HepG2 (cell line): ENCODE measurements at regions not wholly inside any gene's neighbourhood (a gene's known extent, or its start where the extent isn't known, plus 50 kb on each side); places are given as distances from the start of the nearest gene placed in this dataset.

Experiments
- ATAC-seq: fragments of 200-7000 bp; cut with Tn5 transposase; 3 replicates; pipeline ENCODE4 v1.9.1; 2020; ENCODE audit warnings: mild to moderate bottlenecking, moderate library complexity
- BruUV-seq: library from RNA; stranded (reverse); fragments of 400-500 nt; replicated peaks from 2 replicates; lab custom pipeline; 2021; lab: Mats Ljungman, UMichigan
- CTCF ChIA-PET: fragments of 300-600 bp; formaldehyde crosslinking; extraction: SDS; loops from one replicate; lab custom pipeline; 2021; ENCODE audit warnings: low total read pairs, inconsistent platforms, low intra/inter-chr PET ratio; lab: Yijun Ruan, JAX
- POLR2A ChIA-PET: fragments of 350-600 bp; sonication (Branson Sonifier 250); formaldehyde crosslinking; loops from one replicate; lab custom pipeline; 2020; ENCODE audit warnings: antibody characterized with exemption, inconsistent platforms; lab: Yijun Ruan, JAX
- DNase-seq: peaks from one replicate; pipeline ENCODE4 v3.0.0-alpha.2; 2015; ENCODE audit warnings: low spot score
- FAIRE-seq: peaks from 3 replicates; lab custom pipeline; 2011; peaks lifted over from hg19 to GRCh38; lab: Jason Lieb, UNC
- H2AFZ ChIP-seq: one replicate; pipeline ENCODE4 v1.6.1; 2011; ENCODE audit warnings: low read length, inconsistent platforms
- H3K27ac ChIP-seq: fragments of 300-600 bp; 3 replicates; pipeline ENCODE4 v1.8.0; 2011; ENCODE audit warnings: mixed run types, mild to moderate bottlenecking, mixed read lengths, low read length, inconsistent platforms; ENCODE audit not compliant: insufficient read depth; ENCODE audit errors: extremely low read length
- H3K27me3 ChIP-seq, 2 experiments: fragments of 200-600 bp in 1 of 2; 2 replicates in 1 of 2; 3 replicates in 1 of 2; pipeline versions ENCODE4 v1.6.0 to v1.8.0; 2011; ENCODE audit warnings: low read length in 2 of 2, mild to moderate bottlenecking in 2 of 2, moderate library complexity in 2 of 2, inconsistent platforms in 1 of 2; ENCODE audit not compliant: insufficient read depth in 2 of 2, control insufficient read depth in 1 of 2
- H3K36me3 ChIP-seq, 2 experiments: fragments of 200-600 bp in 1 of 2; replicated peaks in 1 of 2; 2 replicates in 1 of 2; 3 replicates in 1 of 2; pipeline versions ENCODE4 v1.5.1 to v1.8.0; 2011; ENCODE audit warnings: low read length in 2 of 2, inconsistent platforms in 1 of 2; ENCODE audit not compliant: insufficient read depth in 2 of 2, control insufficient read depth in 1 of 2
- H3K4me1 ChIP-seq: 2 replicates; pipeline ENCODE4 v1.5.1; 2012; ENCODE audit warnings: low read length, inconsistent platforms; ENCODE audit not compliant: insufficient read depth
- H3K4me2 ChIP-seq: 2 replicates; pipeline ENCODE4 v1.6.0; 2011; ENCODE audit warnings: low read depth, low read length, inconsistent platforms
- H3K4me3 ChIP-seq, 3 experiments: fragments of 200-600 bp in 1 of 3; sonication (generic), shearing (Covaris generic) in 1 of 3; replicated peaks in 1 of 3; 2 replicates each; pipeline ENCODE4 v1.5.1; 2011 to 2016; ENCODE audit warnings: low read length in 3 of 3, inconsistent platforms in 2 of 3, low read depth in 2 of 3, mild to moderate bottlenecking in 2 of 3, control low read depth in 1 of 3, mixed read lengths in 1 of 3; ENCODE audit not compliant: insufficient read depth in 1 of 3
- H3K79me2 ChIP-seq: one replicate; pipeline ENCODE4 v1.6.1; 2011; ENCODE audit warnings: low read length, inconsistent platforms; ENCODE audit not compliant: insufficient read depth
- H3K9ac ChIP-seq: 2 replicates; pipeline ENCODE4 v1.6.0; 2011; ENCODE audit warnings: mild to moderate bottlenecking, low read depth, low read length, inconsistent platforms; ENCODE audit not compliant: insufficient read depth
- H3K9me3 ChIP-seq: 2 replicates; pipeline ENCODE4 v1.5.1; 2012; ENCODE audit warnings: mild to moderate bottlenecking, low read length
- H4K20me1 ChIP-seq: 2 replicates; pipeline ENCODE4 v1.6.0; 2011; ENCODE audit warnings: inconsistent platforms, mild to moderate bottlenecking, low read length, moderate library complexity; ENCODE audit not compliant: insufficient read depth
- CCAR2 ChIP-seq: fragments of 200-400 bp; formaldehyde crosslinking; optimal IDR thresholded peaks from 2 replicates; pipeline ENCODE3; 2018; ENCODE audit warnings: low read depth, mild to moderate bottlenecking, low read length, moderate library complexity
- HNRNPK ChIP-seq: fragments of 200-400 bp; formaldehyde crosslinking; IDR thresholded peaks from 2 replicates; pipeline ENCODE4 v1.6.1; 2018; ENCODE audit warnings: low read length, low read depth, moderate library complexity, mild to moderate bottlenecking; ENCODE audit not compliant: poor library complexity, severe bottlenecking
- HOXA5 ChIP-seq: sonication (generic); formaldehyde crosslinking; IDR thresholded peaks from 2 replicates; pipeline ENCODE4 v1.4.0; 2020; ENCODE audit warnings: missing genetic modification reagents
- KDM3A ChIP-seq: IDR thresholded peaks from 2 replicates; pipeline ENCODE4 v1.6.1; 2018; ENCODE audit warnings: low read depth, missing compliant biosample characterization
- MAFG ChIP-seq: sonication (generic); formaldehyde crosslinking; IDR thresholded peaks from 2 replicates; pipeline ENCODE4 v1.5.1; 2020; ENCODE audit warnings: mild to moderate bottlenecking, missing genetic modification reagents
- MEIS2 ChIP-seq: sonication (generic); formaldehyde crosslinking; IDR thresholded peaks from 2 replicates; pipeline ENCODE4 v1.9.0; 2021; ENCODE audit warnings: mild to moderate bottlenecking, missing genetic modification reagents
- MTA1 ChIP-seq: sonication (generic); formaldehyde crosslinking; IDR thresholded peaks from 2 replicates; pipeline ENCODE4 v1.4.0; 2020; ENCODE audit warnings: missing genetic modification reagents, mild to moderate bottlenecking, borderline replicate concordance
- RNF219 ChIP-seq: sonication (generic); formaldehyde crosslinking; IDR thresholded peaks from 2 replicates; pipeline ENCODE4 v1.5.0; 2020; ENCODE audit warnings: mild to moderate bottlenecking, missing genetic modification reagents
- SIN3B ChIP-seq: fragments of 150-350 bp; IDR thresholded peaks from 2 replicates; pipeline ENCODE4 v1.6.1; 2014; ENCODE audit warnings: low read length
- SKIL ChIP-seq: sonication (generic); formaldehyde crosslinking; IDR thresholded peaks from 2 replicates; pipeline ENCODE4 v1.8.0; 2022; ENCODE audit warnings: missing genetic modification reagents, mild to moderate bottlenecking, moderate library complexity, borderline replicate concordance
- TBL1XR1 ChIP-seq: fragments of 150-350 bp; IDR thresholded peaks from 2 replicates; pipeline ENCODE4 v1.6.1; 2014; ENCODE audit warnings: borderline replicate concordance, low read length; ENCODE audit not compliant: partially characterized antibody
- TMF1 ChIP-seq: sonication (generic); formaldehyde crosslinking; IDR thresholded peaks from 2 replicates; pipeline ENCODE4 v1.8.1; 2022; ENCODE audit warnings: low read depth, missing genetic modification reagents
- ZNF232 ChIP-seq: sonication (generic); formaldehyde crosslinking; IDR thresholded peaks from 2 replicates; pipeline ENCODE4 v1.4.0; 2020; ENCODE audit warnings: missing genetic modification reagents, borderline replicate concordance
- ZNF296 ChIP-seq: sonication (generic); formaldehyde crosslinking; conservative IDR thresholded peaks from 2 replicates; pipeline ENCODE4 v1.5.0; 2020; ENCODE audit warnings: mild to moderate bottlenecking, missing genetic modification reagents
- ZNF546 ChIP-seq: sonication (generic); formaldehyde crosslinking; conservative IDR thresholded peaks from 2 replicates; pipeline ENCODE4 v1.8.1; 2023; ENCODE audit warnings: mild to moderate bottlenecking, missing genetic modification reagents
- ZNF572 ChIP-seq: sonication (generic); formaldehyde crosslinking; IDR thresholded peaks from 2 replicates; pipeline ENCODE4 v1.5.1; 2020; ENCODE audit warnings: mild to moderate bottlenecking, missing genetic modification reagents
- ZNF850 ChIP-seq: sonication (generic); formaldehyde crosslinking; conservative IDR thresholded peaks from 2 replicates; pipeline ENCODE4 v1.9.0; 2021; ENCODE audit warnings: mild to moderate bottlenecking, missing genetic modification reagents
- WGBS: methylation state at CpG from one replicate; pipeline ENCODE4 v1.1.6; 2017; ENCODE audit warnings: low lambda C conversion rate; 5-methylcytosine and 5-hydroxymethylcytosine counted together
- in situ Hi-C: cut with HindIII; loops from 2 replicates; pipeline ENCODE4 v1.10.0; 2017; ENCODE audit warnings: low pct_unique_long_range_greater_than_20kb; ENCODE audit not compliant: extremely low pct_ligation_motif_present
- intact Hi-C: fragments of 100-400 bp; cut with micrococcal nuclease; formaldehyde crosslinking; loops from one replicate; pipeline ENCODE4 v1.10.0; 2022; ENCODE audit not compliant: unreplicated experiment
- TF ChIP-seq, protein P1 (sequence below): IDR thresholded peaks from 2 replicates; pipeline ENCODE4 v1.6.1; 2016; ENCODE audit warnings: low read depth, control low read depth

DNA sequence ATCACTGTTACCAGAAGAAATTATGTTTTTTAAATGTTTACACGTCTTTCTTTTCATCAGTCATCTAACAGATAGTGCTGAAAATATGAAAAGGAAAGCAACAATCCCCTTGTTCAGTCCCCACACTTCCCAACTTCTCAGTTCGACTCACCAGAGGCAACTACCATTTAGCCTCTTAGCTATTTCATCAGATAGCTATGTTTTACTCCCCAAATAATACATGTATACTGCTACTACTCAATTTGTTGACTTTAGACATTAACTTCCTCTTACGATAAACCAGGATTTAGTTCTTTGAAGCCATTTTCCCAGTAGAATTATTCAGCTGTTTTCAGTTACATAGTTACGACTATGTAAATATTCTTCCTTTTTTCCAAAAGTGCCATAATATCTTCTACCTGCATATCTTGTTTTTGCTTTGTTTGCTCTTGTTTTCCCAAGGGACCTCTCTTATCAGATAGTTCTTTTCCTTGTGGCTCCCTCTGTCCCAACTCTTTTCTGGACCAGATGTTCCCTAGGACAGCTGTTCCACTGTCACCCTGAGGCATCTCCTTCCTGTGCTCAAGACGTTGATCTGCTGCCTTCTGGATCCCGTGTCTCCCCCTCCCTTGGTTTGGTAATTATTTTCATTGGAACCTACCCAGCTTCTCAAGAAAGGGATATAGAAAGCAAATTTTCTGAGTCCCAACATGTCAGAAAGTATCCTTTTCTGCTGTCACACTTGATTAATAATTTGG, 289.3 kb upstream of the TANK start:
- Histone ChIP-seq H3K4me3 (no peak overlapping the region), H2AFZ (no peak overlapping the region), H3K79me2 (no peaks in the 10 kb centered on the region), H3K36me3 (no peaks in the 10 kb centered on the region), H3K27me3 (no peaks in the 10 kb centered on the region), H3K4me1 (no peaks in the 10 kb centered on the region), H3K9ac (no peak overlapping the region), H4K20me1 (no peaks in the 10 kb centered on the region), H3K27ac (no peak overlapping the region)
- ATAC-seq (no peak), DNase-seq (no peak), FAIRE-seq (no peak)
- in situ Hi-C loops = no loop called here
- CTCF ChIA-PET = no interaction called here
- POLR2A ChIA-PET = no interaction called here
- 7% methylated on average over 6 of the region's 6 CpGs for WGBS
- BruUV-seq = no TSS peak
- no peak for TF ChIP-seq TMF1 (CRISPR knock-in tag)
- TF ChIP-seq, protein P1, sequence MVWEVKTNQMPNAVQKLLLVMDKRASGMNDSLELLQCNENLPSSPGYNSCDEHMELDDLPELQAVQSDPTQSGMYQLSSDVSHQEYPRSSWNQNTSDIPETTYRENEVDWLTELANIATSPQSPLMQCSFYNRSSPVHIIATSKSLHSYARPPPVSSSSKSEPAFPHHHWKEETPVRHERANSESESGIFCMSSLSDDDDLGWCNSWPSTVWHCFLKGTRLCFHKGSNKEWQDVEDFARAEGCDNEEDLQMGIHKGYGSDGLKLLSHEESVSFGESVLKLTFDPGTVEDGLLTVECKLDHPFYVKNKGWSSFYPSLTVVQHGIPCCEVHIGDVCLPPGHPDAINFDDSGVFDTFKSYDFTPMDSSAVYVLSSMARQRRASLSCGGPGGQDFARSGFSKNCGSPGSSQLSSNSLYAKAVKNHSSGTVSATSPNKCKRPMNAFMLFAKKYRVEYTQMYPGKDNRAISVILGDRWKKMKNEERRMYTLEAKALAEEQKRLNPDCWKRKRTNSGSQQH (CRISPR knock-in tag) = no peak
- no peak for TF ChIP-seq HOXA5 (CRISPR knock-in tag)
- TF ChIP-seq MAFG (CRISPR knock-in tag) = no peak
- no peak for TF ChIP-seq ZNF232 (CRISPR knock-in tag)
- TF ChIP-seq SKIL (CRISPR knock-in tag) = no peak
- TF ChIP-seq ZNF546 = no peak
- TF ChIP-seq ZNF572 (CRISPR knock-in tag) = no peak
- TF ChIP-seq KDM3A (CRISPR knock-in tag) = no peak
- TF ChIP-seq TBL1XR1 = no peak
- TF ChIP-seq RNF219 (CRISPR knock-in tag) = no peak
- no peak for TF ChIP-seq ZNF296 (CRISPR knock-in tag)
- TF ChIP-seq SIN3B = no peak
- TF ChIP-seq ZNF850 (CRISPR knock-in tag) = no peak
- TF ChIP-seq MEIS2 (CRISPR knock-in tag) = no peak
- TF ChIP-seq MTA1 (CRISPR knock-in tag) = no peak
- no peak for TF ChIP-seq HNRNPK
- no peak for TF ChIP-seq CCAR2
- TF ChIP-seq, all 625 proteins: peak for 0
- Histone ChIP-seq H3K4me2 (no peak overlapping the region), H3K9me3 (no peaks in the 10 kb centered on the region)
- intact Hi-C loops = no loop called here
